IPS-NIHi7 (cell line): ENCODE measurements at regions not wholly inside any gene's neighbourhood (a gene's known extent, or its start where the extent isn't known, plus 50 kb on each side); places are given as distances from the start of the nearest gene placed in this dataset.
"Not testable (repeated sequence)": the region's sequence is repeated elsewhere in the genome, so short reads cannot be mapped to it uniquely, and the experiment has no call there.

Experiments used
- DNase-seq: peaks from one replicate; pipeline ENCODE4 v3.0.0; 2012; ENCODE audit warnings: mixed read lengths; ENCODE audit errors: extremely low spot score

- no peak for DNase-seq
Measured at GRCh38 chr5:175347027-175347426, 97.0 kb downstream of the DRD1 start.

- no peak for DNase-seq
Measured at GRCh38 chr5:175344331-175345195, 99.4 kb downstream of the DRD1 start.

- no peak for DNase-seq
Measured at GRCh38 chr5:175343308-175343707, 100.7 kb downstream of the DRD1 start.

- no peak for DNase-seq
Measured at GRCh38 chr5:175340180-175340579, 103.8 kb downstream of the DRD1 start.

- no peak for DNase-seq
Measured at GRCh38 chr5:175337680-175338079, 106.3 kb downstream of the DRD1 start.

GRCh38 chr5:175336781-175337180 lies 107.2 kb downstream of the DRD1 start:
- no peak for DNase-seq

GRCh38 chr5:175335691-175336090 lies 108.3 kb downstream of the DRD1 start:
- no peak for DNase-seq

GRCh38 chr5:175331173-175332036 lies 112.6 kb downstream of the DRD1 start:
- not testable (repeated sequence) for DNase-seq

GRCh38 chr5:175329976-175330375 lies 114.0 kb downstream of the DRD1 start:
- DNase-seq = no peak

- DNase-seq = no peak
Measured at GRCh38 chr5:175328687-175329086, 115.3 kb downstream of the DRD1 start.

- peak; percentile 38 for DNase-seq
Measured at GRCh38 chr5:175328176-175328575, 115.8 kb downstream of the DRD1 start.

GRCh38 chr5:175325681-175326080 lies 118.3 kb downstream of the DRD1 start:
- no peak for DNase-seq

GRCh38 chr5:175321927-175322532 lies 122.0 kb downstream of the DRD1 start:
- peak; percentile 81 for DNase-seq

GRCh38 chr5:175319199-175319598 lies 124.8 kb downstream of the DRD1 start:
- no peak for DNase-seq

GRCh38 chr5:175317872-175318271 lies 126.1 kb downstream of the DRD1 start:
- DNase-seq = no peak

GRCh38 chr5:175309218-175309810 lies 134.7 kb downstream of the DRD1 start:
- DNase-seq = no peak

- no peak for DNase-seq
Measured at GRCh38 chr5:175308701-175309100, 135.3 kb downstream of the DRD1 start.

GRCh38 chr5:175306381-175306780 lies 137.6 kb downstream of the DRD1 start:
- no peak for DNase-seq

GRCh38 chr5:175305251-175305650 lies 138.7 kb downstream of the DRD1 start:
- no peak for DNase-seq

GRCh38 chr5:175290379-175290778 lies 153.6 kb downstream of the DRD1 start:
- no peak for DNase-seq

- DNase-seq = no peak
Measured at GRCh38 chr5:175288048-175288621, 155.8 kb downstream of the DRD1 start.

GRCh38 chr5:175286981-175287380 lies 157.0 kb downstream of the DRD1 start:
- no peak for DNase-seq
